AG08395 (cell line): ENCODE measurements at regions not wholly inside any gene's neighbourhood (a gene's known extent, or its start where the extent isn't known, plus 50 kb on each side); places are given as distances from the start of the nearest gene placed in this dataset.
A peak's percentile ranks its signal among the peaks of the same experiment; 100 is the strongest.

Experiments
- DNase-seq: peaks from one replicate; pipeline ENCODE4 v3.0.0; 2012; ENCODE audit warnings: mixed read lengths, low spot score

GRCh38 chr2:147125145-147125544 lies 719.7 kb upstream of the ACVR2A start:
- no peak for DNase-seq

- DNase-seq: no peak
Observed at GRCh38 chr2:147122944-147123343, 721.9 kb upstream of the ACVR2A start.

GRCh38 chr2:147110962-147111361 lies 733.9 kb upstream of the ACVR2A start:
- DNase-seq: no peak

DNA sequence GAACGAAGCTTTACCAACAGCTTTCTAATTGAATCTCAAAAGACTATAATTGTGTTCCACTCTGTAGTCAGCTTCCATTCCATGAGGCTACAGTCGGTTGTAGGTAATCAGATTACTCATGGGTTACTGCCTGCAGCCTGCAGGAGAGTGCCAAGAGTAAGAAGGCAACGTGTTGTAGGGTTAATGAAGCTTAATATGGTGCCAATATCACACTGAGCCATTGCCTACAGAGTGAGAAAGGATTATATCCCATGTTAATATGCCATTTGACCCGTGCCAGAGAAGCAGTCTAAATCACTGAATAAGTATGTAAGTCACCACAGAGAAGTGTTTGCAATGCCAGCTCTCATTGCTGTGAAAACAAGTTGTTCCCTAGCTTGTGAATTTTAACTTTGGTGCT lies 734.5 kb upstream of the ACVR2A start:
- peak; percentile 14 for DNase-seq

DNA sequence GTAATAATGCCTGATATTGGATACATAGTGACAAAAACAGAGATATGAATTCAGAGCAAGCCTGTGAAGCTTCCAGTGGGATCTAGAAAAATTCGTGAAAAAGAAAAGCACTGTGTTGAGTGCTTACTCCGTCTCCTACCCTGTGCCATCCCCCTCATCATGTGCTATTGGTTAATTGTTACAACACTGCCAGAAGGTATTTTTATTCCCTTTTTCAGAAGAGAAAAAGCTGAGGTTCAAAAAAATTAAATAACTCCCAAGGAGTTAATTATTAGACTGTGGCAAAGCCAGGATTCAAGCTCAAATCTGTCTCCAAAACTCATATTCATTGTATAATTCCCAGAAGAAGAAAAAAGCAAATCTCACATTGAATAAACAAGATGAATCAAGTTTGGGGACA lies 735.5 kb upstream of the ACVR2A start:
- DNase-seq: no peak

GRCh38 chr2:147108548-147108947 lies 736.3 kb upstream of the ACVR2A start:
- DNase-seq: peak; percentile 62

- no peak for DNase-seq
Observed at GRCh38 chr2:147101941-147102790, 742.7 kb upstream of the ACVR2A start.

GRCh38 chr2:147100406-147101035 lies 744.3 kb upstream of the ACVR2A start:
- DNase-seq: peak; percentile 59

- DNase-seq: no peak
Observed at GRCh38 chr2:147099845-147100244, 745.0 kb upstream of the ACVR2A start.

DNA sequence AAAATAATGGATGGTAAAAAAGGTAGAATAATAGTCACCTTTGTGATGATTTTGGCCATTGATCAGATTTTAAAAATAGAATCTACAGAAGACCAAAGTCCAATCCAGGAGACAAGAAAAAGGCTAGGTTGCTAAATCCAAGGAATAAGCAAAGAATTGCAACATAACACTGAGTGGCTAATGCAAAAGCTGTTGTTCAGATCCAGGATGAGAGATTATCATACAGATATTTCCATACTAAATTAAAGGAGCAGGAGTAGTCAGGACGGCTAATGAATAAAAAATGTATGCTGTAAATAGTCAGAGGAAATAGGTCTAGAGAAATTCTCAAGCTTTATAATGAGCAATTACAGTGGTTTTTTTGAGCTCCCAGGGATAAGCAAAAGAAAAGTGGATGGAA lies 745.9 kb upstream of the ACVR2A start:
- DNase-seq: peak; percentile 17

- DNase-seq: no peak
Observed at GRCh38 chr2:147097747-147098146, 747.1 kb upstream of the ACVR2A start.

GRCh38 chr2:147096671-147097070 lies 748.2 kb upstream of the ACVR2A start:
- no peak for DNase-seq

DNA sequence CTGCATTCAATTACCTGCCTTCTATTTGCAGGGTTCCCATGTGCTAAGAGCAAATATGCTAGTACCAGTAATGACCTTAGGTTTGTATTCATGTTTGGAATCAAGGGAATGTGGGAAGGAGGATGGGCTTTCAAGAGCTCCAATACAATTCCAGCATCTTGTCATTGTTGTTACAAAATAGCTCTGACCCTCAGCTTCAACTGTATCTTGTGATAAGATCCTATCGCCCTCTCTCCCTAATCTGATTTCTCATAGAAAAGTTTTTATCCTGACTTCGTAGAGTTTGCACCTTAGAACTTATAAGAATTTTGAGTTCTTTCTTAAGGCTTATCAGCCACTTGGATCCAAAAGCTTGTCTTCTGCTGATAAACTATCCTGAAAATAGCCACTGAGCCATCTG lies 749.5 kb upstream of the ACVR2A start:
- DNase-seq: no peak

DNA sequence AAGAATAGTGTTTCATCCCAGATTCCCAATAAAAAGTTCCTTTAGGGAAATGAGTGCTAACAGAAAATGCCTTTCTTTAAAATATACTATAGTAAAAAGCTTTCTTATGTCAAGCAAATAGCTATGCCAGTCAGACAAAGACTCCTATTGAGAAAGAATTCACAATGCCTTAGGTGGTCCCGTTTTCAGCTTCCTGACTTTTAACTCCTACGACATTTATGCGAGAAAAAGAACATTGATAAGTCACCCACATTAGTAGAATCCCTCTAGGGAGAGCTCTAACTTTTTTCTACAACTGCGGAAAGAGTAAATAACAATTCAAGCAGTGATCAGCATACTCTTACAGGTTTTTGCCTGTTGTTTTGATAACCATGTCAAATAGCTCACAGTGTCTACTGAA lies 750.8 kb upstream of the ACVR2A start:
- DNase-seq: no peak

- no peak for DNase-seq
Observed at GRCh38 chr2:147092266-147092665, 752.6 kb upstream of the ACVR2A start.

- no peak for DNase-seq
Observed at GRCh38 chr2:147091448-147091847, 753.4 kb upstream of the ACVR2A start.

DNA sequence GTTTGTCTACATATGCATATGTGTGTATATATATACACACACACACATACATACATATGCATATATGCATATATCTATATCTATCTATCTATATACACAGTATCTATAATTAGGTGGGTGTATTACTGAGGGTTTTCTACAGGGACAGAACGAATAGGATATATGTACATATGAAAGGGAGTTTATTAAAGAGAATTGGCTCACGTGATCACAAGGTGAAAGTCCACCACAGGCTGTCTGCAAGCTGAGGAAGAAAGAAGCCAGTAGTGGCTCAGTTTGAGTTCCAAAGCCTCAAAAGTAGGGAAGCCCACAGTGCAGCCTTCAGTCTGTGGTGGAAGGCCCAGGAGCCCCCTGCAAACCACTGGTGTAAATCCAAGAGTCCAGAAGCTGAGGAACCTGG lies 756.0 kb upstream of the ACVR2A start:
- no peak for DNase-seq

- no peak for DNase-seq
Observed at GRCh38 chr2:147086715-147087114, 758.1 kb upstream of the ACVR2A start.

DNA sequence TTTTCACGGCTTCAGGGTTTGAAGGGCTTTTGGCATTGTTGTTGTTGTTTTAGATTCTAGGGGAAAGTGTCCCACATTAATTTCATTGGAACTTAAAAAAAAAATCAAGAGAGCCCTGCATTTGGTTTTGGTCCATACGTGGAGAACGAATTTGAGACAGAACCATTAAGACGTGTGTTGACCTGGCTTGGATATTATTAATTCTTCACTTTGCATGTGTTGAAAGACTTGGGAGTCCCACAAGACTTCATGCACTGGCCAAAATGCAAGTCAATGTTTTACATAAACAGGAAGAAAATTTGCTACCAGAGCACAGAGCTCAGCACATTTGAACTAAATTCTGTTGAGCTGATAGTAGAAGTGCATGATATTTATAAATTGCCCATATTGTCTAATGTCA lies 761.2 kb upstream of the ACVR2A start:
- DNase-seq: no peak

DNA sequence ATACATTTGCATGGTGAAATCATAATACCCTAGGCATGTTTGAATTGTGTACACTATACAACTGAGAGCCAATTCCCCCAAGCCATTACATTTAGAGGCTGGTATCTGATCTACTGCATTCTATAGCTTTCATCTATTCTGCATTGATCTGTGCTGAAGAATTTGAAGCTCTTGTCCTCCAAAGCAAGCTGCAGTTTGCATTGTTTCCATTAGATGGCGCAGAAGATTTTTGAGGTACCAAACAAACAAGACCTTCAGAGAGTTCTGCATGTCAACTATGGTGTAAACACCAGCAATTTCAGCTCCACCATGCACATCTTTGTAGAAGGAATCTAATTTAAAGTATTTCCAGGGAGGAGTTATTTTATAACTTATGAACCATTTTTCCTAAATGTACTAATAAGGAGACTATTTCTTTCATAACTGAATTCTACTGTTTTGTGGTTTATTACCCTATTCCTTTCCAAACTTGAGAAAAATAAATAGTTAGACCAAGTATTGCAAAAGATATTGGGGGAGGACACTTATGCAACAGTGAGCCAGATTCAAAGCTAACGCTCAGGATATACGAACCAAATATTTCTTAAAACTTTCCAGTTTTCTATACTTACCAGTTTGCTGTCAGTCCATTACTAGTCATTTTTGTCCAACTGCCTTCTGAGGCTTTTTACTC lies 761.8 kb upstream of the ACVR2A start:
- DNase-seq: peak; percentile 71

- no peak for DNase-seq
Observed at GRCh38 chr2:147081831-147082230, 763.0 kb upstream of the ACVR2A start.

GRCh38 chr2:147076634-147077033 lies 768.2 kb upstream of the ACVR2A start:
- DNase-seq: peak; percentile 69

DNA sequence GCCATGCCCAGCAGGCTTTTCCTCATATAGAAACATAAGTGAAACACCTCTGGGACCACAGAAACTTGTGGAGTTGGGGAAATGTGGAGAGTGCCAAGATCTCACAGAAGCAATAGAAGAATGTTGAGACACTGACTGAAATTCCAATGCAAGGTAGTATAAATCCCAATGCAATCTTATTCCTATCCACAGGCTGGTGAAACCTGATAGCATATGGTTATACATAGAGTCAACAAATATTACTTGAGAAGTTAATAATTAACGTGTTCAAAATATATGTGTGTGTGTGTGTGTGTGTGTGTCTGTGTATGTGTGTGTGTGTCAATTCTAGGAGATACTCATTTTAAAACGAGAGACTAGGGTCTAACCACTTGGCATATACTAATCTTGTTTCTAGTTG lies 776.8 kb upstream of the ACVR2A start:
- no peak for DNase-seq
